ENCODE measurements at regions not wholly inside any gene's neighbourhood (a gene's known extent, or its start where the extent isn't known, plus 50 kb on each side); places are given as distances from the start of the nearest gene placed in this dataset.

- intact Hi-C loops (cut with DNase I) = no loop called here
- H3K4me1 ChIP-seq (replicated peaks) = no peaks in the 10 kb centered on the region
- DNase-seq (ENCODE audit: low spot score) = no peak
- 33% methylated on average over 2 of the region's 2 CpGs for WGBS
- H3K27me3 ChIP-seq (replicated peaks; ENCODE audit: insufficient read depth) = no peaks in the 10 kb centered on the region
- no peak overlapping the region for H3K4me3 ChIP-seq
- no peaks in the 10 kb centered on the region for H3K36me3 ChIP-seq
- TF ChIP-seq POLR2AphosphoS5 (IDR thresholded peaks at IDR 0.05) (no peak), CTCF (IDR thresholded peaks at IDR 0.05) (no peak), POLR2A (IDR thresholded peaks at IDR 0.05) (no peak)
- no peak overlapping the region for H3K27ac ChIP-seq
- H3K9me3 ChIP-seq = no peaks in the 10 kb centered on the region
Observed at GRCh38 chr13:86692291-86692690, 893.1 kb upstream of the SLITRK6 start.

GRCh38 chr13:86710013-86710412, 910.8 kb upstream of the SLITRK6 start:
- no peaks in the 10 kb centered on the region for H3K27me3 ChIP-seq (replicated peaks; ENCODE audit: insufficient read depth)
- intact Hi-C loops (cut with DNase I) = no loop called here
- no peaks in the 10 kb centered on the region for H3K36me3 ChIP-seq
- no peaks in the 10 kb centered on the region for H3K9me3 ChIP-seq
- DNase-seq (ENCODE audit: low spot score) = no peak
- H3K4me3 ChIP-seq = no peak overlapping the region
- TF ChIP-seq POLR2A (IDR thresholded peaks at IDR 0.05) (no peak), POLR2AphosphoS5 (IDR thresholded peaks at IDR 0.05) (no peak)
- no peaks in the 10 kb centered on the region for H3K4me1 ChIP-seq (replicated peaks)
- H3K27ac ChIP-seq = no peak overlapping the region

- no peaks in the 10 kb centered on the region for H3K36me3 ChIP-seq
- no peak for DNase-seq (ENCODE audit: low spot score)
- no peaks in the 10 kb centered on the region for H3K9me3 ChIP-seq
- intact Hi-C loops (cut with DNase I) = no loop called here
- no peak for TF ChIP-seq POLR2AphosphoS5 (IDR thresholded peaks at IDR 0.05)
- no peak for TF ChIP-seq POLR2A (IDR thresholded peaks at IDR 0.05)
- TF ChIP-seq CTCF (IDR thresholded peaks at IDR 0.05) = no peak
- H3K27me3 ChIP-seq (replicated peaks; ENCODE audit: insufficient read depth) = no peaks in the 10 kb centered on the region
- H3K27ac ChIP-seq = no peak overlapping the region
- WGBS = 61% methylated on average over 5 of the region's 5 CpGs
- no peaks in the 10 kb centered on the region for H3K4me1 ChIP-seq (replicated peaks)
- H3K4me3 ChIP-seq = no peak overlapping the region
Observed at GRCh38 chr13:86710896-86711295, 911.7 kb upstream of the SLITRK6 start.

- no peaks in the 10 kb centered on the region for H3K9me3 ChIP-seq
- no peaks in the 10 kb centered on the region for H3K27me3 ChIP-seq (replicated peaks; ENCODE audit: insufficient read depth)
- H3K4me1 ChIP-seq (replicated peaks) = no peaks in the 10 kb centered on the region
- WGBS = 84% methylated on average over 3 of the region's 3 CpGs
- no peak overlapping the region for H3K27ac ChIP-seq
- H3K4me3 ChIP-seq = no peak overlapping the region
- intact Hi-C loops (cut with DNase I) = no loop called here
- no peaks in the 10 kb centered on the region for H3K36me3 ChIP-seq
- DNase-seq (ENCODE audit: low spot score) = no peak
- no peak for TF ChIP-seq CTCF (IDR thresholded peaks at IDR 0.05)
- TF ChIP-seq POLR2A (IDR thresholded peaks at IDR 0.05) = no peak
- TF ChIP-seq POLR2AphosphoS5 (IDR thresholded peaks at IDR 0.05) = no peak
Observed at GRCh38 chr13:86714495-86714894, 915.3 kb upstream of the SLITRK6 start.

- H3K27ac ChIP-seq = no peak overlapping the region
- intact Hi-C loops (cut with DNase I) = no loop called here
- no peak for DNase-seq (ENCODE audit: low spot score)
- TF ChIP-seq CTCF (IDR thresholded peaks at IDR 0.05) (no peak), POLR2A (IDR thresholded peaks at IDR 0.05) (no peak), POLR2AphosphoS5 (IDR thresholded peaks at IDR 0.05) (no peak)
- no peaks in the 10 kb centered on the region for H3K4me1 ChIP-seq (replicated peaks)
- WGBS = 66% methylated on average over 3 of the region's 3 CpGs
- no peaks in the 10 kb centered on the region for H3K9me3 ChIP-seq
- H3K4me3 ChIP-seq = no peak overlapping the region
- H3K36me3 ChIP-seq = no peaks in the 10 kb centered on the region
- no peaks in the 10 kb centered on the region for H3K27me3 ChIP-seq (replicated peaks; ENCODE audit: insufficient read depth)
Observed at GRCh38 chr13:86725105-86725504, 925.9 kb upstream of the SLITRK6 start.
